ENCODE measurements at regions not wholly inside any gene's neighbourhood (a gene's known extent, or its start where the extent isn't known, plus 50 kb on each side); places are given as distances from the start of the nearest gene placed in this dataset.

- TF ChIP-seq CTCF (IDR thresholded peaks at IDR 0.05; ENCODE audit: low read length) (no peak), EZH2 (optimal IDR thresholded peaks at IDR 0.05; ENCODE audit: low read depth, low read length) (no peak)
Measured at GRCh38 chr6:164991573-164991972, 317.8 kb downstream of the C6orf118 start.

All from MM.1S (cell line).